GM18867 (cell line): ENCODE measurements at regions not wholly inside any gene's neighbourhood (a gene's known extent, or its start where the extent isn't known, plus 50 kb on each side); places are given as distances from the start of the nearest gene placed in this dataset.
A peak's percentile ranks its signal among the peaks of the same experiment; 100 is the strongest.
"Not testable (repeated sequence)": the region's sequence is repeated elsewhere in the genome, so short reads cannot be mapped to it uniquely, and the experiment has no call there.

Experiments
- ATAC-seq: cut with Tn5 transposase; IDR thresholded peaks from one replicate; pipeline ENCODE4 v1.9.1; 2021; ENCODE audit warnings: mild to moderate bottlenecking, moderate library complexity; ENCODE audit not compliant: unreplicated experiment

GRCh38 chr3:150303768-150304167 is 104.3 kb upstream of the TSC22D2 start:
- ATAC-seq: peak; percentile 83

DNA sequence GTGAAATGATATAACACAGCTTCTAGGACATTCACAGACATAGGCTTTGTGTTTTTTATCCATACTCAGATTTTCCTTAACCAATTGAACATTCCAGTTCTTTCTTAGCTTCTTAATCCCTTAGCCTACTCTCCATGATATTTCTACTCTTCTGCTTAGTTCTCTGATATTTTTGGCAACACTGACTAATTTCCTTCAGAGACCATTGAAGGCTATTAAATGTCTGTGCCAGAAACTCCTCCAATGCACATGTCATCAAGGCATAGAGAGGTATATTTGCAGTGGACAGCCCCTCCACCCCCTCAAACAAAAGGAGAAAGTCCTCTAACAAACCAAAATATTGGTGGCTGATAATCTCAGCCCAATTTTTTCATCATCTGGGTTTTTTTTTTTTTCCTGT is 105.9 kb upstream of the TSC22D2 start:
- no peak for ATAC-seq

DNA sequence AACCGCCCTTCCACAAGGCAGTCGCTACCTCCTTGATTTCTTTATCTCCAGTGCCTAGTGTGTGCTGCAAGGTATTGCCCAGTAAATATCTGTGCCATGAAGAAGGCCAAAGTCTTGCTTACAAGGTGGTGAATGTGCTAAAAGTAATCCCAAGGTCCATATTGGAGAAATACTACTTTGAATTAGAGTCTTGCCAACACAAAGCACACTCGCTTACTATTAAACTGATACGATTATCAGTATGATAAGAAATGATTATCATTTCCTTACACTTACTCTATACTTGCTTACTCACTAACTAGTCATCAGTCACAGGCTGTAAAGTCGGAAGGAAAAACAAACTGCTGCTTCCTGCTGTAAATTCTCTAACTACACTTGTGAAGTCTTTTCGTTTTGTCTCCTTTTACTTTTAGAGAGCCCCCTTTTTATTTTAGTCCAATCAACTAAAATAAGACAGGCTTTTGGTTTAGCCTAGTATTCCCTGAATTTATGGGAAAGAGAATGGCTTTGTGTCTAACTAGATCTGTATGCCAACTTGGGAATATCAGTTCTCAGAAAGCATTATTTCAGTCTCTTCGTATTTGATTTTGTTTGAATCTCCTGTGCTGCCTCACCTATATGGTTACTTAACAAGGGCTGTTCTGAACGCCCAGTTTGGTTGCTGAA is 107.1 kb upstream of the TSC22D2 start:
- no peak for ATAC-seq

- ATAC-seq: no peak
These were observed 107.7 kb upstream of the TSC22D2 start for GRCh38 chr3:150300388-150300787.

GRCh38 chr3:150299201-150299600 is 108.9 kb upstream of the TSC22D2 start:
- ATAC-seq: no peak

DNA sequence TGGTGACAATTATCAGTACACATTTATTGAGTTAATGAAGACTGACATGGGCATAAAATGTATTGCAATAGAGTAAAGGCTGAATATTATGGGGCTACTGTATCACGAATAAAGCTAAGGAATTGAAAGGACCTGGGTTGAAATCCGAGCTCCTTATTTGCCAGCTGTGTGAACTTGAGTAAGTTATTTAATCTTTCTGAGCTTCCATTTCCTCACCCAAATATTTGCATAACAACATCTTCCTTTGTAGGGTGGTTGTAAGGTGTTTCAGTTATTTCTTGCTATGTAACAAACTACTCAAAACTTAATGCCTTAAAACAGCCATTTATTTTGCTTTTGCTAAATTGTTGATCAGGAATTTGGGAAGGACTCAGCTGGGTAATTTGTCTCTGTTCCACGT is 111.1 kb upstream of the TSC22D2 start:
- no peak for ATAC-seq

DNA sequence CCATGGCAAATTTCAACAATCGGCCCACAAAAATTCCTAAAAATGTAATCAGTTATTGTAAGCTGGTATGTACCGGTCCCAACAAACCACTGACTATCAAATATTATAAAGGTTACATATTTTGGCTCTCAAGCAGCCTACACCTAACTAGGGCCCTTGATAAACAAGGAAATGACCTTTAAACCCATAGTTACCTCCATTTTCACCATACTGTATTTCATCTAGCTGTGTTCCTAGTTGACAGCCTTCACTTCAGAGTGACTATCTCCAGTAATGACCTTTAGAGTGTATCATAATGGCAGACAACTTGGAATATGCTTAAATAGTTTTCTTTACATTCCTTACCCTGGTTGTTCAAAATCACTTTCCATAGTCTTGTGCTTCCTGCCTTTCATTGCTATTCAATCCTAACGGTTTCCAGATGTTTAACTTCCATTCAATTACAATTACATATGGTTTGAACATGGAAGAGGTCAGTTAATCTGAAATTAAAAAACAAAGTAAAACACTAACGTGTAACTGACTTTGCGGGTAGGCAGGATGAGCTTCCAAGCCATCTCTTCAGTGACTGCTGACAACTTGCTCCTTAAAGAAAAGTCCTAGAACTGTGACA is 111.9 kb upstream of the TSC22D2 start:
- ATAC-seq: no peak

DNA sequence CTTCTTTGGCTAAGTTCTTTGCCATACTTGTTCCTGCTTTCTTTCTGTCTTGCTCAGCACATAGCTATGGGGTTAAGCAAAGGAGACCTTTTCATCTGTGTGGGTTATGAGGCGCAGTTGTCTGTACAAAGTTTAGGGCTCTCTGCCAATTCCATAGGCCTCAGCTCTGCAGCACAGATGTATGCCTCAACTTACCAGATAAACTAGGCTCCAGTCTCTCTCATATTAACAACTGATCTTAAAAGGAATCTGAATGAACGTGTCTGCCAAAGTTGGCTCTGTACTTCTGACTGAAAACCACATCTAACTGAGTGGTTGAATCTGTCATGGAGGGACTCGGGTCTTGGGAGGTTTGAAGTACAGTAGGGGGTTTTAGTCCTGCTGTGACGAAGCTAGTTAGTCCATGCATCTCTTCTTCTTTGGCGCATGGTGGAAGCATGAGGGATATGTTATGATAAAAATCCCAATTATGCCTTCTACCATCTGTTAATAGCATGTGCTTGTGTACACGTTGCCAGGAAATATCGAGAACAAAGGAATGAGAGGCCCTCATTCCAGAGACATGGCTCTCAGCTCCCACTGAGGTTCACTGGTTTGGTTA is 114.6 kb upstream of the TSC22D2 start:
- no peak for ATAC-seq

GRCh38 chr3:150292891-150293290 is 115.2 kb upstream of the TSC22D2 start:
- ATAC-seq: no peak

DNA sequence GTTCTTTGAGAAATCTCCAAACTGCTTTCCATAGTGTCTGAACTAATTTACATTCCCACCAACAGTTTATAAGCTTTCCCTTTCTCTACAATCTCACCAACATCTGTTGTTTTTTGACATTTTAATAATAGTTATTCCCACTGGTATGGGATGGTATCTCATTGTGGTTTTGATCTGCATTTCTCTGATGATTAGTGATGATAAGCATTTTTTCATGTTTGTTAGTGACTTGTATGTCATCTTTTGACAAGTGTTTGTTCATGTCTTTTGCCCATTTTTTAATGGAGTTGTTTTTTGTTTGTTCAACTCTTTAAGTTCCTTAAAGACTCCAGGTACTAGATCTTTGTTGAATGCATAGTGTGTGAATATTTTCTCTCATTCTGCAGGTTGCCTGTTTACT is 116.6 kb upstream of the TSC22D2 start:
- ATAC-seq: no peak

GRCh38 chr3:150286390-150287147 is 121.5 kb upstream of the TSC22D2 start:
- peak; percentile 93 for ATAC-seq

GRCh38 chr3:150285601-150286000 is 122.5 kb upstream of the TSC22D2 start:
- no peak for ATAC-seq

- no peak for ATAC-seq
These were observed 129.2 kb upstream of the TSC22D2 start for GRCh38 chr3:150278843-150279381.

GRCh38 chr3:150278195-150278594 is 129.9 kb upstream of the TSC22D2 start:
- no peak for ATAC-seq

DNA sequence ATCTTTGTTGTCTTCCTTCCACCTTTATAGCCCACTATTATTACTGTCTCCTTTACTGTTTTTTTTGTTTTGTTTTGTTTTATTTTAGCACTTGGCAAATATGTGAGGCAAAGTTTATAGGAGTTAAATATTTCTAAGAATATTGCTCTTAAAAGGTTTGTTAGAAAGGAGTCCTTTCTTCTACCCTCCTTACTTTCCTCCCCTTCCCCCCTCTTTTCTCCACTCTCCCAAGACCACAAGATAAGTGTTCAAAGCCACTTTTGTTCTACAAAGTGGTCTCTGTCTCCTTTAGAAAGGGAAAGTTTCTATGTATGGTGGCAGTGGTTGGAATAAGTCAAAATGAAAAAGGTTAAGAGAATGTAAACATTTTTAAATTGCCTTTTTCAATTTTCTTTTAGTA is 130.7 kb upstream of the TSC22D2 start:
- no peak for ATAC-seq

- ATAC-seq: no peak
These were observed 132.2 kb upstream of the TSC22D2 start for GRCh38 chr3:150275941-150276340.

GRCh38 chr3:150274372-150274771 is 133.7 kb upstream of the TSC22D2 start:
- ATAC-seq: no peak

DNA sequence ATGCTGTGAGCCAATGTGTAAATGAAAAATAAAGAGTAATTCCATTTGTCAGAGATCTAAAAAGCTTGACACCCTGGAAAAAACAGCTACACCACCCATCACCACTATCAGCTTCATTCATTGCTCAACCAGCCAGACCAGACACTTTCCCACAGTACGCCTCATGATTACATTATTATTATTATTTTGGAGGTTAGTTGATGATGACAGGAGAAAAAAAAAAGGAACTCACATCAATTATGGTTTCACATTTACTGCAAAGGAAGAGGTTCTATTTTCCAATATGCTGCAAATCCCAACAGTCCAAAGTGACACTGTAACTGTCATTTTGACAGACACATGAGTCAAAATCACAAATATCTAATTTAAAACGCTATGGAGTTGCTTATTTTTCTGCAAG is 134.7 kb upstream of the TSC22D2 start:
- no peak for ATAC-seq

GRCh38 chr3:150271591-150271960 is 136.5 kb upstream of the TSC22D2 start:
- no peak for ATAC-seq

- no peak for ATAC-seq
These were observed 137.1 kb upstream of the TSC22D2 start for GRCh38 chr3:150270883-150271590.

DNA sequence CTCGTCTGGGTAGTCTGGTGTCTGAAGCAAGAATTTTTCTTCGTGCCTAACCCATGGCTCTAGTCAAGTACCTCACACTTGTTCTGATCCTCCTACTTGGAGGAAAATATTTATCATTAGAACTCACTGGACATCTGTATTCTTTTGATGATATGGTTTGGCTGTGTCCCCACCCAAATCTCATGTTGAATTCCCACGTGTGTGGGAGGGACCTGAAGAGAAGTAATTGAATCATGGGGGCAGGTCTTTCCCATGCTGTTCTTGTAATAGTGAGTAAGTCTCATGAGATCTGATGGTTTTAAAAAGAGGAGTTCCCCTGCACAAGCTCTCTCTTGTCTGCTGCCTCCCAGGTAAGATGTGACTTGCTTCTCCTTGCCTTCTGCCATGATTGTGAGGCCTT is 137.7 kb upstream of the TSC22D2 start:
- ATAC-seq: not testable (repeated sequence)
